ENCODE measurements at regions not wholly inside any gene's neighbourhood (a gene's known extent, or its start where the extent isn't known, plus 50 kb on each side); places are given as distances from the start of the nearest gene placed in this dataset.

DNA sequence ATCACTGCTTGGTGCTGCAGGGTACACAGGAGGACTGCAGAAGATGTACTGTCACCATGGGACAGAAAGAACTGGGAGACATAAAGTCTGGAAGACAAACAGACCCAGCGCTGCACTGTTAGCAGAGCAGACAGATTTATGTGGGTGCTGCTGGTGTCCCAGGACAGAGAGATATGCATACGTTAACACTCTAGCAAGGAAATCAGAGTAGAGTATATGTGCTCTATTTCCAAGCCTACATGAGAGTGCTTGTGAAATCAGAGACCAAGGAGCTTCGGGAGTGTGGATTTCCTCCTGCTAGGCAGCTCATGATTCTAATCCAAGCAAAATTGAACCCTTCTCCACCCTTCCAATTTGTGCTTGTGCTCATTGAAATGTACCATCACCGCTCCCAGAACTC is 416.5 kb downstream of the VRK1 start:
- Histone ChIP-seq H4K20me1 (ENCODE audit: insufficient read depth, low read length) (no peaks in the 10 kb centered on the region), H3K9ac (ENCODE audit: low read depth, low read length) (no peak overlapping the region), H3K36me3 (ENCODE audit: control insufficient read depth, insufficient read depth, low read length) (no peaks in the 10 kb centered on the region), H3K4me3 (ENCODE audit: insufficient read depth, low read depth, low read length) (no peak overlapping the region), H3K27me3 (ENCODE audit: control insufficient read depth, insufficient read depth, low read length) (no peaks in the 10 kb centered on the region), H2BK20ac (ENCODE audit: low read depth, low read length) (no peak overlapping the region), H2AFZ (replicated peaks; ENCODE audit: low read length, poor library complexity) (no peak overlapping the region), H4K91ac (ENCODE audit: insufficient read depth, low read depth, low read length) (no peak overlapping the region), H2BK5ac (ENCODE audit: low read depth, low read length, poor library complexity, severe bottlenecking) (no peak overlapping the region), H3K4me2 (ENCODE audit: low read depth, low read length) (no peak overlapping the region), H3K18ac (ENCODE audit: low read depth, low read length) (no peak overlapping the region), H4K5ac (ENCODE audit: low read depth, low read length) (no peak overlapping the region), H3K79me1 (ENCODE audit: low read depth in 1 of 2, low read length in 2 of 2) (no peaks in the 10 kb centered on the region), H3K4ac (ENCODE audit: low read depth, low read length) (no peak overlapping the region), H3K23ac (ENCODE audit: low read depth, low read length) (no peak overlapping the region), H4K8ac (ENCODE audit: low read depth in 2 of 2, low read length in 2 of 2) (no peak overlapping the region), H3K4me1 (ENCODE audit: control insufficient read depth, insufficient read depth, low read length) (no peaks in the 10 kb centered on the region), H2AK9ac (replicated peaks; ENCODE audit: low read depth, low read length, poor library complexity) (no peak overlapping the region), H3K14ac (replicated peaks; ENCODE audit: low read depth, low read length) (no peak overlapping the region), H2AK5ac (ENCODE audit: low read depth, low read length) (no peak overlapping the region), H3K56ac (ENCODE audit: extremely low read depth, insufficient read depth, low read length) (no peak overlapping the region), H3K9me1 (ENCODE audit: insufficient read depth, low read length) (no peaks in the 10 kb centered on the region), H3K9me3 (ENCODE audit: control insufficient read depth, insufficient read depth, low read length) (peaks cover 10% of the 10 kb centered on the region; the same call in 1 of the 2 replicates), H2BK15ac (ENCODE audit: low read depth, low read length) (no peak overlapping the region), H2BK120ac (ENCODE audit: low read depth, low read length) (no peak overlapping the region), H3K27ac (ENCODE audit: insufficient read depth, low read length) (no peak overlapping the region)
- ATAC-seq (ENCODE audit: low read depth): no peak
- CTCF ChIA-PET: no interaction called here
- in situ Hi-C loops (cut with MboI; ENCODE audit: low sequenced_read_pairs): no loop called here
- intact Hi-C loops (cut with micrococcal nuclease): no loop called here
- no TSS peak for BruUV-seq (replicated peaks)
- POLR2A ChIA-PET (ENCODE audit: unreplicated experiment): no interaction called here
- DNase-seq: no peak
- 60% methylated on average over 1 of the region's 4 CpGs; no CpG with 5 or more reads in 1 of the 2 experiments for WGBS, 2 experiments (ENCODE audit: extremely low coverage in 2 of 2, insufficient read length in 1 of 2)
- TF ChIP-seq BHLHE40 (IDR thresholded peaks at IDR 0.05; ENCODE audit: low read depth, low read length) (no peak), RFX5 (IDR thresholded peaks at IDR 0.05; ENCODE audit: low read depth, low read length) (no peak), POLR2A (IDR thresholded peaks at IDR 0.05; ENCODE audit: low read depth, low read length) (no peak)
- TF ChIP-seq, protein P1, sequence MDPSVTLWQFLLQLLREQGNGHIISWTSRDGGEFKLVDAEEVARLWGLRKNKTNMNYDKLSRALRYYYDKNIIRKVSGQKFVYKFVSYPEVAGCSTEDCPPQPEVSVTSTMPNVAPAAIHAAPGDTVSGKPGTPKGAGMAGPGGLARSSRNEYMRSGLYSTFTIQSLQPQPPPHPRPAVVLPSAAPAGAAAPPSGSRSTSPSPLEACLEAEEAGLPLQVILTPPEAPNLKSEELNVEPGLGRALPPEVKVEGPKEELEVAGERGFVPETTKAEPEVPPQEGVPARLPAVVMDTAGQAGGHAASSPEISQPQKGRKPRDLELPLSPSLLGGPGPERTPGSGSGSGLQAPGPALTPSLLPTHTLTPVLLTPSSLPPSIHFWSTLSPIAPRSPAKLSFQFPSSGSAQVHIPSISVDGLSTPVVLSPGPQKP (IDR thresholded peaks at IDR 0.05; ENCODE audit: borderline replicate concordance, low read depth, low read length): no peak
- dilution Hi-C loops (cut with HindIII; ENCODE audit: low sequenced_read_pairs, unreplicated experiment): no loop called here

All from IMR-90 (cell line).